OCI-LY1 (cell line): ENCODE measurements at regions not wholly inside any gene's neighbourhood (a gene's known extent, or its start where the extent isn't known, plus 50 kb on each side); places are given as distances from the start of the nearest gene placed in this dataset.

Experiments
- H2AFZ ChIP-seq: fragments of 200-600 bp; sonication (generic), shearing (Covaris generic); 2 replicates; pipeline ENCODE4 v1.6.0; 2014; ENCODE audit warnings: antibody characterized with exemption, mild to moderate bottlenecking, low read length
- H3F3A ChIP-seq: fragments of 200-600 bp; sonication (generic), shearing (Covaris generic); 2 replicates; pipeline ENCODE4 v1.6.0; 2014; ENCODE audit warnings: mild to moderate bottlenecking, antibody characterized with exemption, low read length, moderate library complexity; ENCODE audit not compliant: insufficient read depth
- H3K27ac ChIP-seq: fragments of 200-600 bp; sonication (generic); 2 replicates; pipeline ENCODE4 v1.5.1; 2014; ENCODE audit warnings: low read length, mixed run types, mild to moderate bottlenecking, low read depth; ENCODE audit not compliant: poor library complexity, severe bottlenecking
- H3K27me3 ChIP-seq: fragments of 200-600 bp; sonication (generic); 2 replicates; pipeline ENCODE4 v1.6.0; 2014; ENCODE audit warnings: antibody characterized with exemption, mild to moderate bottlenecking, low read length, moderate library complexity; ENCODE audit not compliant: insufficient read depth
- H3K36me3 ChIP-seq: fragments of 200-600 bp; sonication (generic); 2 replicates; pipeline ENCODE4 v1.6.1; 2014; ENCODE audit warnings: mild to moderate bottlenecking, antibody characterized with exemption, low read length, moderate library complexity, mixed read lengths; ENCODE audit not compliant: insufficient read depth
- H3K4me1 ChIP-seq: fragments of 200-600 bp; sonication (generic); 2 replicates; pipeline ENCODE4 v1.5.1; 2014; ENCODE audit warnings: mild to moderate bottlenecking, low read length, moderate library complexity; ENCODE audit not compliant: insufficient read depth, severe bottlenecking
- H3K4me2 ChIP-seq: fragments of 200-600 bp; sonication (generic), shearing (Covaris generic); 2 replicates; pipeline ENCODE4 v1.6.1; 2014; ENCODE audit warnings: low read length
- H3K4me3 ChIP-seq: fragments of 200-600 bp; sonication (generic); 2 replicates; pipeline ENCODE4 v1.5.1; 2014; ENCODE audit warnings: low read length, low read depth, mild to moderate bottlenecking, mixed read lengths; ENCODE audit not compliant: poor library complexity, severe bottlenecking
- H3K79me2 ChIP-seq: fragments of 200-600 bp; shearing (Covaris generic); 2 replicates; pipeline ENCODE4 v1.6.1; 2016; ENCODE audit warnings: mixed run types, low read length, mixed read lengths; ENCODE audit not compliant: insufficient read depth
- H3K9ac ChIP-seq: fragments of 200-600 bp; sonication (generic), shearing (Covaris generic); 2 replicates; pipeline ENCODE4 v1.6.1; 2014; ENCODE audit warnings: mild to moderate bottlenecking, low read length, mixed read lengths
- H3K9me2 ChIP-seq: fragments of 200-600 bp; sonication (generic), shearing (Covaris generic); 2 replicates; pipeline ENCODE4 v1.6.1; 2014; ENCODE audit warnings: low read depth, mild to moderate bottlenecking, low read length, mixed read lengths
- H3K9me3 ChIP-seq: fragments of 200-600 bp; shearing (Covaris generic); 2 replicates; pipeline ENCODE4 v1.6.1; 2014; ENCODE audit warnings: low read length, mixed read lengths
- H4K20me1 ChIP-seq: fragments of 200-600 bp; sonication (generic), shearing (Covaris generic); 2 replicates; pipeline ENCODE4 v1.6.0; 2016; ENCODE audit warnings: mild to moderate bottlenecking, low read length; ENCODE audit not compliant: insufficient read depth
- EZH2 ChIP-seq: fragments of 200-600 bp; sonication (generic), shearing (Covaris generic); IDR thresholded peaks from 2 replicates; pipeline ENCODE4 v1.8.0; 2017; ENCODE audit warnings: borderline replicate concordance, mixed run types, mild to moderate bottlenecking, antibody characterized with exemption, low read length, moderate library complexity, mixed read lengths
- TF ChIP-seq, protein P1 (sequence below): fragments of 200-600 bp; sonication (generic), shearing (Covaris generic); IDR thresholded peaks from 2 replicates; pipeline ENCODE4 v1.5.1; 2017; ENCODE audit warnings: mild to moderate bottlenecking, antibody characterized with exemption, low read length, moderate library complexity, mixed read lengths

DNA sequence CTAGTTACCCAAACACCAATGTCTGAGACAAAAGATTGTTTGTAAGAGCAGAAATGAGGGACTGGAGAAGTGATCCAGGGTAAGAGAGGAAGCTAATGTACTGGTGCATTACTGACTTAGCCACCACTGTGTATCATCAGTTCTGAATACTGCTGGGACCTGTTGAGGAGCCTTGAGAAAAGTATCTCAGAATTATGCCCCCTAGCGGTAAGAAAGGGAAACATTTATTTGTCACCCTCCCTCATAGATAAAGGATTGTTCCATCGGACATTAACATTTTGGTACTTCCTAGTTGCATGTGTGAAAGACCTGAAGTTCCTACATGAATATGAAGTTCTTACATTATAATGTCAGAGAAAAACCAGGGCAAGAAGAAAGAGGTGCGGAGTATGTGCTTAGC, 612.5 kb downstream of the FSCB start:
- H2AFZ ChIP-seq = 0 out of 2 replicates have a peak overlapping the region, but pooled peaks have one; percentile 73
- H4K20me1 ChIP-seq = no peaks in the 10 kb centered on the region
- H3K4me3 ChIP-seq = no peak overlapping the region
- no peaks in the 10 kb centered on the region for H3K4me1 ChIP-seq
- H3K9me2 ChIP-seq = no peaks in the 10 kb centered on the region
- no peaks in the 10 kb centered on the region for H3K9me3 ChIP-seq
- no peaks in the 10 kb centered on the region for H3K36me3 ChIP-seq
- H3K4me2 ChIP-seq = no peak overlapping the region
- H3F3A ChIP-seq = no peaks in the 10 kb centered on the region
- no peaks in the 10 kb centered on the region for H3K27me3 ChIP-seq
- no peaks in the 10 kb centered on the region for H3K79me2 ChIP-seq
- H3K9ac ChIP-seq = no peak overlapping the region
- no peak overlapping the region for H3K27ac ChIP-seq
- TF ChIP-seq, protein P1, sequence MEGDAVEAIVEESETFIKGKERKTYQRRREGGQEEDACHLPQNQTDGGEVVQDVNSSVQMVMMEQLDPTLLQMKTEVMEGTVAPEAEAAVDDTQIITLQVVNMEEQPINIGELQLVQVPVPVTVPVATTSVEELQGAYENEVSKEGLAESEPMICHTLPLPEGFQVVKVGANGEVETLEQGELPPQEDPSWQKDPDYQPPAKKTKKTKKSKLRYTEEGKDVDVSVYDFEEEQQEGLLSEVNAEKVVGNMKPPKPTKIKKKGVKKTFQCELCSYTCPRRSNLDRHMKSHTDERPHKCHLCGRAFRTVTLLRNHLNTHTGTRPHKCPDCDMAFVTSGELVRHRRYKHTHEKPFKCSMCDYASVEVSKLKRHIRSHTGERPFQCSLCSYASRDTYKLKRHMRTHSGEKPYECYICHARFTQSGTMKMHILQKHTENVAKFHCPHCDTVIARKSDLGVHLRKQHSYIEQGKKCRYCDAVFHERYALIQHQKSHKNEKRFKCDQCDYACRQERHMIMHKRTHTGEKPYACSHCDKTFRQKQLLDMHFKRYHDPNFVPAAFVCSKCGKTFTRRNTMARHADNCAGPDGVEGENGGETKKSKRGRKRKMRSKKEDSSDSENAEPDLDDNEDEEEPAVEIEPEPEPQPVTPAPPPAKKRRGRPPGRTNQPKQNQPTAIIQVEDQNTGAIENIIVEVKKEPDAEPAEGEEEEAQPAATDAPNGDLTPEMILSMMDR = peak; percentile 70
- TF ChIP-seq EZH2 = no peak

DNA sequence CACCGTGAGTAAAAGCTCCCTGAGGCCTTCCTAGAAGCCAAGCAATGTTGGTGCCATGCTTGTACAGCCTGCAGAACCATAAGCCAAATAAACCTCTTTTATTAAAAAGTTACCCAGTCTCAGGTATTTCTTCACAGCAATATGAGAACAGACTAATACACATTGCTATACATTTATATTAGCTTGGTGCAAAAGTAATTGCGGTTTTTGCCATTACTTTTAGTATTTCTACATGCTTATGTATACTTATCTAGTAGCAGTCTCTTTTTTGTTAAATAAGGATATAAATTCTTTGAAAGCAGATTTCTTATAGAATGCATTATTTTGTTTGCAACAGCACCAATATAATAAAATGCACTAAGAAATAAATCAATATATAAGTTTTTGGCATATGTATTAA, 619.6 kb downstream of the FSCB start:
- Histone ChIP-seq H3K79me2 (no peaks in the 10 kb centered on the region), H4K20me1 (no peaks in the 10 kb centered on the region), H3K9ac (no peak overlapping the region), H3K36me3 (no peaks in the 10 kb centered on the region), H3K4me1 (no peaks in the 10 kb centered on the region), H3K27ac (no peak overlapping the region), H3K9me2 (no peaks in the 10 kb centered on the region), H3K4me2 (no peak overlapping the region), H3K27me3 (no peaks in the 10 kb centered on the region), H3K9me3 (no peaks in the 10 kb centered on the region), H3K4me3 (no peak overlapping the region), H3F3A (no peaks in the 10 kb centered on the region), H2AFZ (no peak overlapping the region)
- TF ChIP-seq, protein P1 = no peak
- no peak for TF ChIP-seq EZH2

DNA sequence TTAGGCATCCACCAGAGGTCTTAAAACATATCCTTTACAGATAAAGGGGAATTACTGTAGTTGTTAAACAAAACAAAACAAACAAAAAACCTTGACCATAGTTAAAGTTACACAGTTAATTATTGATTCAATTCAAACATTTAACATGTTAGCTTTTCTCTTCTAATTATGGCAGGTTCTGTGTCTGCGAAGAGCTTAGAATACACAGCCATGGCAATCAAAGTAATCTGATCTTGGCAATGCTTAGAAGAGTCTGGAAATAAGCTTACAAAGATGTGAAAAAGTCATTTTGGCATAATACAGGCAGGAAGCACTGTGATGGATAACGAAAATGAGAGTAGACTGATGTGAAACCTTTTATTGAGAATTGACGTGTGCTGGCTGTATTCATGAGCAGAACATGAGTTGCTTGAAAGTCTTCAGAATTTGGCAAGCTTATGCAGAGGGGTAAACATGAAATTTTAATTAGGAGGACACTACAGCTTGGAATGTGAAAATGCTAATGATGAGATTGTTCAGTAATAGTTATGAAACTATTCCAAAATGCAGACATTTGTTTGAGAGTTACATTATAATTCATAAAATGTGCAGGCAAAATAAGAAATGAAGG, 629.6 kb downstream of the FSCB start:
- H3K27ac ChIP-seq = no peak overlapping the region
- no peaks in the 10 kb centered on the region for H3K9me3 ChIP-seq
- H2AFZ ChIP-seq = no peak overlapping the region
- H4K20me1 ChIP-seq = no peaks in the 10 kb centered on the region
- H3K4me1 ChIP-seq = no peaks in the 10 kb centered on the region
- no peak overlapping the region for H3K4me2 ChIP-seq
- no peaks in the 10 kb centered on the region for H3K36me3 ChIP-seq
- no peaks in the 10 kb centered on the region for H3K27me3 ChIP-seq
- no peaks in the 10 kb centered on the region for H3K9me2 ChIP-seq
- H3F3A ChIP-seq = no peaks in the 10 kb centered on the region
- H3K4me3 ChIP-seq = no peak overlapping the region
- TF ChIP-seq, protein P1 = no peak
- no peak for TF ChIP-seq EZH2
- H3K9ac ChIP-seq = no peak overlapping the region
- no peaks in the 10 kb centered on the region for H3K79me2 ChIP-seq
